HG03159 (cell line): ENCODE measurements at regions not wholly inside any gene's neighbourhood (a gene's known extent, or its start where the extent isn't known, plus 50 kb on each side); places are given as distances from the start of the nearest gene placed in this dataset.
"Not testable (repeated sequence)": the region's sequence is repeated elsewhere in the genome, so short reads cannot be mapped to it uniquely, and the experiment has no call there.

Experiments used
- ATAC-seq: cut with Tn5 transposase; IDR thresholded peaks from one replicate; pipeline ENCODE4 v1.9.1; 2021; ENCODE audit warnings: mild to moderate bottlenecking, moderate library complexity; ENCODE audit not compliant: unreplicated experiment

DNA sequence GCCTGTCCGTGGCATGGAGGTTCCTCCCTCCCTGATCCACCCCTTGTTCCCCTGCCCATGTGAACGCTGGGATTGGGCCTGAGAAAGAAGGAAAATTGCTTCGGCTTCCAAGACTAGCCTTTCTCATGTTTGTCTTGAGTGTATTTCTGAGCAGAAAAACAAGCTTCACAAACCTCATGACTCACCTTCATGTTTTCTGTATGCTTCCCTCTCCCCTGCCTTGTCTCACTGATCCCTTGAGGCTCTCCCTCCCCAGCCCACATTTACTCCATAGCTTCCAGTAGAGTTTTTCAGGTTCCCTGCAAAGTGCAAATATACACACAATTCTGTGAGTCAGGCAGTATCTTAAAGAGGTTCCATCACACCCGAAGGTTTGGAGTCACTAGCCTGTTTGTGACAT is 572.4 kb downstream of the UQCRFS1 start:
- ATAC-seq: no peak

DNA sequence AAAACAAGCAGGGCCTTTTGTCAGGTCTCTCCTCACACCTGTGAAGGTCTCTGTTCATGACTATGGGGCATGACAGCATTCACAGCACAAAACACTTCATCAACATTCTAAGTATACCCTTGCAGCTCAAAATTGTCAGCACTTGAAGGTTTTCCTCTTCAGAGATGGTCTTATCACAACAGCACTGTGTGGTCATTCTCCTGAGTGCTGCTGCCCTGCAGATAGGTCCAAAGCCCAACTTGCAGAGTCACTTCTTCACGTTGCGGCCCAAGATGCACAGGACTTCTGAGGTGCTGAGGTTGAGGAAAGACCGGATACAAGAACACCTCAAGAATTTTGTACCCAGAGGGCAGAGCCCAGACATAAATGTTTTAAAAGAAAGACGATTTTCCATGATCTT is 574.5 kb downstream of the UQCRFS1 start:
- ATAC-seq: no peak

DNA sequence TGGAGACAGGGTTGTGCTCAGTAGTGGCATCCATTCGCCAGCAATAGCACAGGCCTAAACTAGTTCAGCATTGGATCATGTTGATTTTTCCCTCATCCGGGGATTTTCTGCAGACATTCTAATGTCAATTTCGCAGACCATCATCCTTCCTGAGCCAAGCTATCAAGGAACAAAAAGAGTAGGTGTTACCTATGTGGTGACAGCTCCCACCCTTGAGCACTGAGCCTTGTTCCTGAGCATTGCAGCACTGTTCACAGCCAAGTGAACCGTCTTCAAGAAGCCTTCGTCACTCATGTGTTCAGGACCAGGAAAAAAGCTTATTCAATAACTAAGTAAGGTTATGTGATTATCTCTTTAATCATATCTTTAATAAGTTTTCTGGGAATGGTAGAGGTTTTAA is 576.2 kb downstream of the UQCRFS1 start:
- ATAC-seq: no peak

DNA sequence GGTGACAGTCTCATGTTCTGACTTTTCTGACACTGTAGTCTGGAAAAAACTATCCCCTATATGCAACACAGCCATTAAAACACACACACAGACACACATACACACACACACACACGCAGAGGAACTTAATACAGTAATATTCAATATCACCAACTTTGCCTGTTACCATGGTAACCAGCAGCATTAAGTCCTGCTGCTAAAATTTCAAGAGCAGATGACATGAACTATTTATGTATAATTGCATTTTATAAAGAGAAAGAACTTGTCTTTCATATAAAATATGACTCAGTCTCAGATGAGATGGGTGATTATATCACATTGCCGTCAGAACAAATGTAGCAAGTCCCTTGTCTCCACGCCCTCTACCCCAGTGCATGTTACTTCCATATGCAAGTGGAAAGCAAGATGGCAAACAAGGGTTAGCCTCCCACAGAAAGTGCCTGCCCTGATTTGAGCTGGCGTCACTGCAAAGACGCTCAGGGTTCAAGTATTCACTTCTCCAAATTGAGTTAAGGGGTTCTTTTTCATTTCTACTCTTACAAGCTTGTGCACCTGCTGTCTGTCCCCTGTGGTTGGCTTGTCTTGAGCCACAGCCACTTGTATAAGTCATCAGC is 576.8 kb downstream of the UQCRFS1 start:
- ATAC-seq: no peak

DNA sequence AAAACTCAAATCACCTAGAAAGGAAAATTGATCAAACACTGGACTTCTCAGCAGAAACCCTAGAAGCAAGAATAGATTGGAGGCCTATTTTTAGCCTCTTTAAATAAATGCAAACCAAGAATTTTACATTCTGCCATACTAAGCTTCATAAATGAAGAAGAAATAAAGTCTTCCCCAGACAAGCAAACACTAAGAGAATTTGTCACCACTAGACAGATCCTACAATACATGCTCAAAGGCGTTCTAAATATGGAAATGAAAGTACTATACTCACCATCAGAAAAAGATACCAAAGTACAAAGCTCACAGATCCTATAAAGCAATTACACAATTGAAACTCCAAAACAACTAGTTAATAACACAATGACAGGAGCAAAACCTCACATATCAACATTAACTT is 578.1 kb downstream of the UQCRFS1 start:
- ATAC-seq: no peak

DNA sequence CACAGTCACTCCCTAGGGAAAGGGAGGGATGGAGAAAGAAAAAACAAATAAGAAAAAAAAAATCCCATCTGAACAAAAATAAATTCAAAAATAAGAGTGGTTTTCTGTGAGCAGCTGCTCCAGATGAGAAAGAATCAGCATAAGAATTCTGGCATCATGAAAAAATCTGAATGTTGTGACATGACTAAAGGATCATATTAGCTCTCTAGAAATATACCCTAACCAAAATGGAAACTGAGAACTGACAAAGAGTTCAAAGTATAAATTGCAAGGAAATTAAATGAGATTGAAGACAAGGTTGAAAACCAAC is 579.0 kb downstream of the UQCRFS1 start:
- ATAC-seq: no peak

DNA sequence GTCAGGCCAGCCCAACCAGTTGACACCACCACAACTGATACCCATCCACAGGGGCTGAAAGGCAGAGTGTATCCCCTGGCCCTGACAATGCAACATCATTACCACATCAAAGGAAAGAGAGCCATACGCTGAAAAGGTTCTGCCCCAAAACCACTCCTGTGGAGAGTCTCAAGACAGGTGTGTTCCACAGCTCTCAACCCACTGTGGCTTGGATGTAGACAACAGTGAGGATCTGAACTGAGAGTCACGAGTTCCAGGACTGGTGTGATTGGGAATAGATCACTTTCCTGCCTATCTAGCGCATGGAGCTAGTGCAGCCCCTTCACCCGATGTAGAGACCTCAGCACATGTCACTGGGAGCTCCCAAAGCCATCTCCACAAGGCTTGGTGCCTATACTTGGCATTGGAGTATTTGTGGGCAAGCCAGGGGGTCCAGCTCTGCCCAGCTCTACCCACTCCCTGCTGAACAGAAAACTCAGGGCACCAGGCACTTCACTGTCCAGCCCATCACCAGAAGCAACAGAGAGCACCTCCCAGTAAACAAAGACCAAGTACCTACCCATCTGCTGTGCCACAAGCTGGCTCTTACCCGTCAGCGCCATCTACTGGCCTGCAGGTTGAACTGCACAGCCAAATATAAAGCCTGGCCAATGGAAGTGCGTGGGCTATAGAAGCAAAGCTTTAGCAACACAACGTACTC is 579.5 kb downstream of the UQCRFS1 start:
- no peak for ATAC-seq

DNA sequence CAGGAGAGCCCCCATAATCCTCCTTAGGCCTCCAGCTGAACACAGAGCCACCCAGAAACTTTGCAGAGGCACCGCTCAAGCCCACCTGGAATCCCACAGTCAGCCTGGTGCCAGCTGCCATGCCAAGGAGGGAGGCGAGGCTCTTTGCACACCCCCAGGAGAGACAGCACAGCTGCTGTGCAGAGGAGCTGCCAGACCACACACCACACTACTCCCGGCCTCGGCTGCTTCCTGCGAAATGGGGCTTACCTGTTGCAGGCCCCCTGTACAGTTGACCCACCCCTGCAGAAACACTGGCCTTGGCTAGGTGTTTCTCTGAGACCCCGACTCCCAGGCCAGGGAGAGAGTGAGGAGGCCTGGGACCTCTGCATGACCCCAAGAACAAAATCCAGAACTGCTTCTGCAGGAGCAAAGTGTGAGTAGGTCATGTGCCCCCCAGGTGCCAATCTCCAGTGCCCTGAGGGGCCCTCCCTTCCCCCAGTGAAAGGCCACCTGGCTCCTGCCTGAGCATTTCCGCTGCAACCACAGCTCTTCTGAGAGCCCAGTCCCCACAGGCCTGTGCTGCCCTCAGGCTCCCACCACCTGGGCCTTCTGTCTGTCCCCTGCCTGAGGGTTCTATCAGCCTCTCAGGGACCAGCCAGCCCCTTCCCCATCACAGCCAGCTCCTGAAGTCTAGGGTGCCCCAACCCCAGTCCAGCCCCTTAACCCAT is 580.4 kb downstream of the UQCRFS1 start:
- ATAC-seq: no peak

DNA sequence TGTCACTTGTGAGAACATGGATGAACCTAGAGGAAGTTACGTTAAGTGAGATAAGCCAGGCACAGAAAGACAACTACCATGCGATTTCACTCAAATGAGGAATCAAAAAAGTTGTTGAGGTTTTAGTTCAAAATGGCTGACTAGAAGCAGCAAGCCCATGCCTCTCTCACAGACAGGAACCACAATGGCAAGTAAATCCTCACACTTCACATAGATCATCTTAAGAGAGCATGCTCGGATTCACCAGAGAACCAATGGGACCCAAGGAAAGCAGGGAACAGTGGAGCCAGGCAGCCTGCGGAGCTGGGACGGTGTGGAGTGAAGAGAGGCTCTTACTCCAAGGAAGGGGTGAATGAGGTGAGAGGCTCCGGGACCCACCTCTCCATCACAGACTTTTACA is 581.0 kb downstream of the UQCRFS1 start:
- no peak for ATAC-seq

DNA sequence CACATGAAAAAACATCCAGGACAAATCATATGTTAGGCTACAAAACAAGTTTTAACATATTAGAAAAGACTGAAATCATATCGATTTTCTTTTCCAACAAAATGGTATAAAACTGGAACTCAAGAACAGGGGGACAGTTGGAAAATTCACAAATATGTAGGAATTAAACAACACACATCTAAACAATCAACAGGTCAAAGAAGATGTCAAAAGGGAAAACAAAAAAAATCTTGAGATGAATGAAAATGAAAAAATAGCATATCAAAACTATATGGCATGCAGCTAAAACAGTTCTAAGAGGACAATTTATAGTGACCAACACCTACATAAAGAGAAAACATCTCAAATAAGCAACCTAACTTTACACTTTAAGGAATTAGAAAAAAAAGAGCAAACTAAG is 585.3 kb downstream of the UQCRFS1 start:
- ATAC-seq: no peak

DNA sequence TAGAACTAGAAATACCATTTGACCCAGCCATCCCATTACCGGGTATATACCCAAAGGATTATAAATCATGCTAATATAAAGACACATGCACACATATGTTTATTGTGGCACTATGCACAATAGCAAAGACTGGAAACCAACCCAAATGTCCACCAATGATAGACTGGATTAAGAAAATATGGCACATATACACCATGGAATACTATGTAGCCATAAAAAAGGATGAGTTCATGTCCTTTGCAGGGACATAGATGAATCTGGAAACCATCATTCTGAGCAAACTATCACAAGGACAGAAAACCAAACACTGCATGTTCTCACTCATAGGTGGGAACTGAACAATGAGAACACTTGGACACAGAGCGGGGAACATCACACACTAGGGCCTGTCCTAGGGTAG is 586.5 kb downstream of the UQCRFS1 start:
- not testable (repeated sequence) for ATAC-seq

DNA sequence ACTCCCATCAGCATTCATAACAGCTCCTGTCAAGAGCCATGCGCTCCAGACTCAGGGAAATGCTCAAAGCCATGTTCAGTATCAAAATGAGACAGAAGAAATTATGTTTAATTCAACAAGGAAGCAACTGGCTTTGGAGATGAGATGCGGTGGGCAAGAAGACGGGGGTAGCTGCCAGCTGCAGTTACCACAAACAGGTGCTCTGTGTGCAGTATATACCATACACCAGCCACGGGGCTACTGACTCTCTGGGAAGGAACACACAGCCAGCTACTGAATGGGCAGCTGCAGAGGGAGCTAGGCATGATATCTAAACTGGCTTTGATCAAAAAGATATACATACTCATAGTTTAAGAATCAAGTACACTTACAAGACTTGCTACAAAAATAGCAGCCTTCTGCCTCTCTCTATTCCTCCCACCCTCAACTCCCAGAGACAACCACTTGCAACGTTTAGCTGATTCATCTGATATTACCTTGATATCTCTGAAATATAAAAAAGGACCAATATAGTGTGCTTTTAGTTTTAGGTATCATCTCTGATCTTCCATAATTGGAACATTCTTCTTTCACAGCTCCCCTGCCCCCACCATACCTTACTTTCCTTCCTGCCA is 593.0 kb downstream of the UQCRFS1 start:
- ATAC-seq: no peak

DNA sequence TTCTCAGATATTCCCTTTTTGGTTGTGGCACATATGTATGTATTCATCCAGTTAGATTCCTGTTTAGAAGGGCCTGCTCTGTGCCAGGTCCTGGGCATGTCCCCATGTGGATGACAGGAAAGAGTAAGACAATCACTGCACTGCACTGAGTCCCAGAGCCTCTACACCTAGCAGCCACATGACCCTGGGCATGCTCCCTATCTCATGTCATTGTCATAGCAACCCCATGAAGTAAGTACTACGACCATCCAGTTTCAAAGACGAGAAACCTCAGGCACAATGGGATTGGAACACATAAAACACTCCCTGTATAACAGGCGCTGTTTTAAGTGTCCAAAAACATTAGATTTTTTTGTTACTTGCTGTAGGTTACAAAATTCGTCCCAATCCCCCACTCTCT is 594.4 kb downstream of the UQCRFS1 start:
- ATAC-seq: no peak

DNA sequence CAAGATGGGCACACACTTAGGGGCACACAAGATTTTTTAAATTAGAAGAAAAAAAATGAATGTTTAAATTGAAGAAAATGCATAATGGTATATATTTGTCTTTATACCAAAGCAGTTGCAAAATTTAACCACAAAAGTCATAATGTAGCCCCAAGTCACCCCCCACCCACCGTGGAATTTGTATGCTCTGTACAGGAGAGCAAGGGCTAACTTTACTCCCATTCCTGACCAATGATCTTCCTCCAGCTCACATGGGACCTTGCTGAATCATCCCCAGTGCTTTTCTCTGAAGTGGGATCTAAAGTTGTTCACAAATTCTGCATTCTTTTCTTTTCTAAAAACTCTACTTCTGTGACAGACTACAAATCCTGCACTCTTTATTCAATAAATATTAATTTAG is 597.0 kb downstream of the UQCRFS1 start:
- no peak for ATAC-seq

DNA sequence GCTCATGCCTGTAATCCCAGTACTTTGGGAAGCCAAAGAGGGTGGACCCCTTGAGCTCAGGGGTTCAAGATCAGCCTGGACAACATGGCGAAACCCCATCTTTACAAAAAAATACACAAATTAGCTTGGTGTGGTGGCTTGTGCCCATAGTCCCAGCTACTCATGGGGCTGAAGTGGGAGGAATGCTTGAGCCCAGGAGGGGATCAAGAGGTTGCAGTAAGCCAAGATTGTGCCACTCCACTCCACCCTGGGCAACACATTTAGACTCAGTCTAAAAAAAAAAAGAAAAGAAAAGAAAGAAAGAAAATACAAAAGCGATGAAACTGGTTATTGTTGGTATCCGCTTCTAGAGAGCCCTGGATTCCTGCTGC is 597.4 kb downstream of the UQCRFS1 start:
- no peak for ATAC-seq

DNA sequence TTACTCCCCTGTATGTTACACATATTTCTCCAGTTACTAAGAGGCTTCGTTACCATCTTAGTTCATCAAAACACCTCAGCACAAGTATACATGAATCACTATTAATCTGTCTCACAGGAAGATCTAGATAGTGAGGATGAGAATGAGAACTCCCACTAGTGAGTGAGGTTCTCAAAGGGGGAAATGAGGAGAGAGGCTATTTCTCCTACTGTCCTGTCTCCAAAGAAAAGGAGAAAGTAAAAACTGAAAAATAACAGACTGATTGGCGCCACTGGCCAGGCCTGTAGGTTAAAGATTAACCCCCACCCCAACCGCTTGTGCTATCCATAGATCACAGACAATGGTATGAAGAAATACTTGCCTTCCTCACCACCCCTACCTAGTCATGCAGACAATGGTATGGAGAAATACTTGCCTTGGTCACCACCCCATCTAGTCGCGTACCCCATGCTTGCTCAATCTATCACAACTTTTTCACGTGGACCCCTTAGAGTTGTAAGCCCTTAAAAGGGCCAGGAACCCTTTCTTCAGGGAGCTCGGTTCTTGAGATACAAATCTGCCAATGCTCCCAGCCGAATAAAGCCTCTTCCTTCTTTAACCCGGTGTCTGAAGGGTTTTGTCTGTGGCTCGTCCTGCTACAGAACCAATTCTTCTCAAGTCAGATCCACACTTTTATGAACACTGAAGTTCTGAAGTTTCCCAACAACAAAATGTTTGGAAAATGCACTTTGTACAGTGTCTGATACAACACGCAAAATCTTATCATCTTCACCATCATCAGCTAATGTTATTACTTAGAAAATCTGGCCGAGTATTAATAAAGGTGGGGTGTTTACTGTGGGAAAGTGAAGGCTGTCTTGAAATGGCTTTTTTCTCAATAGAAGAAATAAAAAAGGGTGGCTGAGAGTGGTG is 598.1 kb downstream of the UQCRFS1 start:
- no peak for ATAC-seq

DNA sequence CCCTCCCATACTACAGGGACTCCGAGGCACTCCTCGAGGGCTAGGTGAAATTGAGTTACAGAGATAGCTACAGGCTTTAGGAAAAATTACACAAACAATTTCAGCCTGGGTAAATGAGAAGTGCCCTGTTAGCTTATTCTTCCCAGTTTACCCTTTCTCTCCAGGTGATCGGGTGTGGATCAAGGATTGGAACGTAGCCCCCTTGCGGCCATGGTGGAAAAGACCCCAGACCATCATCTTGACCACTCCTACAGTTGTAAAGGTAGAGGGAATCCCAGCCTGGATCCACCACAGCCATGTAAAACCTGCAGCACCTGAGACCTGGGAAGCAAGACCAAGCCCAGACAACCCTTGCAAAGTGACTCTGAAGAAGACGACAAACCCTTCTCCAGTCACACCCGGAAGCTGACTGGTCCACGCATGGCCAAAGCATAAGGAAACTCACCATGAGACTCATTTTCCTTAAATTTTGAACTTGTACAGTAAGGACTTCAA is 600.6 kb downstream of the UQCRFS1 start:
- no peak for ATAC-seq

DNA sequence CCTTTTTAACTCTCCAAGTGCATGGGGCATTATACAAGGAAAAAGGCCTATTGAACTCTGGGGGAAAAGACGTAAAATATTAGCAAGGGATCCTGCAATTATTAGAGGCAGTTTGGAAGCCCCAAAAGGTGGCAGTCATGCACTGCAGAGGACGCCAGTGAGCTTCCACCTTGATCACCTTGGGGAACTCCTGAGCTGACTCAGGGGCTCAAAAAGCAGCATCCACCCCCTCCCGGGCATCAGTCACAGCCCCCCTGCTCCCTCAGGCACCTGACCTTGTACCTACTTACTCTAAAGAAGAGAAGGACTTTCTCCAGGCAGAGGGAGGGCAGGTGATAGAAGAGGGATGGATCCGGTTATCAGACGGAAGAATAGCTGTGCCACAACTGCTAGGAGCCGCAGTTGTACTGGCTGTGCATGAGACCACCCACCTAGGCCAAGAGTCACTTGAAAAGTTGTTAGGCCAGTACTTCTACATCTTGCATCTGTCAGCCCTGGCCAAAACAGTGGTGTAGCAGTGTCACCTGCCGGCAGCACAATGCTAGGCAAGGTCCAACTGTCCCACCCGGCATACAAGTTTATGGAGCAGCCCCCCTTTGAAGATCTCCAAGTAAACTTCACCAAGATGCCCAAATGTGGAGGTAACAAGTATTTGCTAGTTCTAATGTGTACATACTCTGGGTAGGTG is 601.6 kb downstream of the UQCRFS1 start:
- not testable (repeated sequence) for ATAC-seq

DNA sequence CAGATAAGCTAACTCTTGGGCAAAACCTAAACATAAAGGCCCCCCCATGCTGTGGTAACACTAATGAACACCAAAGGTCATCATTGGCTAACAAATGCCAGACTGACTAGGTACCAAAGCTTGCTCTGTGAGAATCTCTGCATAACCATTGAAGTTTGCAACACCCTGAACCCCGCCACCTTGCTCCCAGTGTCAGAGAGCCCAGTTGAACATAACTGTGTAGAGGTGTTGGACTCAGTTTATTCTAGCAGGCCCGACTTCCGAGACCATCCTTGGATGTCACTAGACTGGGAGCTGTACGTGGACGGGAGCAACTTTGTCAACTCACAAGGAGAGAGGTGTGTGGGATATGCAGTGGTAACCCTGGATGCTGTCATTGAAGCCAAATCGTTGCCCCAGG is 602.2 kb downstream of the UQCRFS1 start:
- ATAC-seq: no peak

DNA sequence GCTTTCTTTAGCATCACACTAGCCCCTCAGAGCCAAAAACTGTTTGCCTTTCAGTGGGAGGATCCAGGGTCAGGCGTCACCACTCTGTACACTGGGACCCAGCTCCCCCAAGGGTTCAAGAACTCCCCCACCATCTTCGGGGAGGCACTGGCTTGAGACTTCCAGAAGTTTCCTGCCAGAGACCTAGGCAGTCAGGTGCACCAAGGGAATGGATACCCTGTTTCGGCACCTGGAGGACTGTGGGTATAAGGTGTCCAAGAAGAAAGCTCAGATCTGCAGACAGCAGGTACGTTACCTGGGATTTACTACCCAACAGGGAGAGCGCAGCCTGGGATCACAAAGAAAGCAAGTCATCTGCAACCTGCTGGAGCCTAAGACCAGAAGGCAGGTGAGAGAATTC is 603.0 kb downstream of the UQCRFS1 start:
- ATAC-seq: no peak
